Lower leg skin (tissue), 3 donors: ENCODE measurements at regions not wholly inside any gene's neighbourhood (a gene's known extent, or its start where the extent isn't known, plus 50 kb on each side); places are given as distances from the start of the nearest gene placed in this dataset.

Experiments used
- CTCF ChIP-seq, 3 donors: fragments of 450-650 bp; IDR thresholded peaks; one replicate each; pipeline ENCODE4 v1.5.1; 2016; ENCODE audit warnings: antibody characterized with exemption in 3 of 3, mild to moderate bottlenecking in 3 of 3, moderate library complexity in 2 of 3
- POLR2A ChIP-seq, 2 donors: fragments of 450-650 bp; IDR thresholded peaks; one replicate each; pipeline ENCODE4 v1.6.1; 2016 to 2017; ENCODE audit warnings: antibody characterized with exemption in 2 of 2, mild to moderate bottlenecking in 1 of 2, moderate library complexity in 1 of 2

- no peak for TF ChIP-seq CTCF (IDR thresholded peaks at IDR 0.05)
- no peak for TF ChIP-seq POLR2A (IDR thresholded peaks at IDR 0.05)
Observed at GRCh38 chr10:6704896-6705295, 124.8 kb upstream of the PRKCQ start.
